ENCODE measurements at regions not wholly inside any gene's neighbourhood (a gene's known extent, or its start where the extent isn't known, plus 50 kb on each side); places are given as distances from the start of the nearest gene placed in this dataset.

- DNase-seq (ENCODE audit: low read depth), result no peak
These were observed 237.0 kb upstream of the TPM1 start for GRCh38 chr15:62805502-62805901.

GRCh38 chr15:62807539-62808130, 234.9 kb upstream of the TPM1 start:
- no peak for DNase-seq (ENCODE audit: low read depth)

DNA sequence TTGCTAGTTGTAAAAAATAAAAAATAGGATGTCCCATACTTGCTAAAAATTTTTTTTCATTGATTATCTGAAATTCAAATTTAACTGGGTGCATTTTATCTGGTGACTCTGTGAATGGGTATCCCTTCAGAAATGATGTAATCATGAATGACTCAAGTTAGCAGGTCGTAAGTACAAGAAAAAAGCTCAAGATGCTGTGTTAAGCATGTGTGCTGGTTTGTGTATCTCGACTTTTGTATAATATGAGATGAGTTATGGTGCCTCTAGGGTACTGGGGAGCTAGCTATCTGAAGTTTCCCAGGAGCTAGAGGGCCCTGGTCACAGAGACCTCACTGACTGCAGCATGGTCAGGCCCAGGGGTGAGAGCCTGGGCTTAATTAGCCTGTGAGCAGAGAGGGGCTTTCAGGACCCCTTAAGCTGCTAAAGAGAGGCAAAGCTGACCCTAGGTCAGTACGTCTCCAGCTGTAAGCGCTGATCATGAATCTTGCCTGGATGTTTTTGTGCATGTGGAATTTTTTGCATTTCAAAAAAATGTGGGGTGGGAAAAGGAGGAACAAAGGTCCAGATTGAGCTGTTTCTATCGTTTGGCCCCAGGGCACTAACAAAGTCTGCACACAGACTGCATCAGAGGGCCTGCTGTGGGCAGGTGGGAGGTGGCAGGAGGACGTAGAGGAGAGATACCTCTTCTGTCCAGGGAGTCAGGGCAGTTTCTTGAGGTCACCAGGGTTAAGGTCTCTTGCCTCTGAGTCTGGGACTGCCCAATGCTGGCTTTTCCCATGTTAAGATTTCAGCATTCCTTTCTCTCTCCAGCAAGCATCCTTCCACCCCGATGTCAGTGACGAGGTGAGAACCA, 233.2 kb upstream of the TPM1 start:
- peak; percentile 35 for DNase-seq (ENCODE audit: low read depth)

- no peak for DNase-seq (ENCODE audit: low read depth)
These were observed 232.6 kb upstream of the TPM1 start for GRCh38 chr15:62809968-62810260.

- DNase-seq (ENCODE audit: low read depth), result no peak
These were observed 230.1 kb upstream of the TPM1 start for GRCh38 chr15:62812515-62812835.

DNA sequence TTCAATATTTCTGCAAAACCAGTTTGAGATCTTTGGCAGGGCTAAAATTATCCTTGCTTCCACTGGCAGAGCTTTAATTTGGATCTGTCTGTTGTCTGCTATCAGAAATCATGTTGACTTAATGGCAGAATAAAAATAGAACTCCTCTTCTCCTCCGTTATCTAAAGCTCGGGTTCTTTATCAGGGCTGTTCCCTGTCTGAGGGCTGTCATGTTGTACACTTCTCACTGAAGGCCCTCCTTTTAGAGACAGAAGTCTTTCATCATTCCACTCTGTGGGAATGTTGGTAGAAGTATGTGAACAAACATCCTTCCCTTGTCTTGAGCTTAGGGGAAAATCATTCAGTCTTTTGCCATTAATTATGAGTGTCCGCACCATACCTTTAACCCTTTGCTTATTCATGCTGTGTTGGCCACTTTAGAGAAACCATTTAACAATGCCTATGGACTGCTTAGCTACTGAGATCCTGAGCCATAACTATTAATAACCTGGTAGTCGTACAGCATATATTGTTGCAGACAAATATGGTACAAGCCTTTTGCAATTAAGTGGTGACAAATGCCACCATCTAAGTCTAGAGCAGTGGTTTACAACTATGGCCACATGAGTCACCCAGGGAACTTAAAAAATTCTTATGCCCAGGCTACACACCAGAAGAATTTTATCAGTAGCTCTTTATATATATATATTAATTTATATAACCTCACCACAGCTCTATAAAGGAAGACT, 226.0 kb upstream of the TPM1 start:
- no peak for DNase-seq (ENCODE audit: low read depth)

DNA sequence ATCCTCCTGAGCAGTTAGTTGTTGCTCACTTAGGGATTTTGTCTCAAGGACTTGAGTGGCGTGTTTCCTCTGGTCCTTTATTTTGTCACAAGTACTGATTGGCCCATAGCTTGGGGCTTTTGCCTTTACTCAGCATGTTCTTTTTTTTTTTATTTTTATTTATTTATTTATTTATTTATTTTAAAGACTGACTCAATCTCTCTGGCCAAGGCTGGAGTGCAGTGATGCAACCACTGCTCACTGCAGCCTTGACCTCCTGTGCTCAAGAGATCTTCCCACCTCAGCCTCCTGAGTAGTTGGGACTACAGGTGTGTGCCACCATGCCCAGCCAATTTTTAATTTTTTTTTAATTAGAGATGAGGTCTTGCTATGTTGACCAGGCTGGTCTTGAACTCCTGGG, 223.9 kb upstream of the TPM1 start:
- no peak for DNase-seq (ENCODE audit: low read depth)

DNA sequence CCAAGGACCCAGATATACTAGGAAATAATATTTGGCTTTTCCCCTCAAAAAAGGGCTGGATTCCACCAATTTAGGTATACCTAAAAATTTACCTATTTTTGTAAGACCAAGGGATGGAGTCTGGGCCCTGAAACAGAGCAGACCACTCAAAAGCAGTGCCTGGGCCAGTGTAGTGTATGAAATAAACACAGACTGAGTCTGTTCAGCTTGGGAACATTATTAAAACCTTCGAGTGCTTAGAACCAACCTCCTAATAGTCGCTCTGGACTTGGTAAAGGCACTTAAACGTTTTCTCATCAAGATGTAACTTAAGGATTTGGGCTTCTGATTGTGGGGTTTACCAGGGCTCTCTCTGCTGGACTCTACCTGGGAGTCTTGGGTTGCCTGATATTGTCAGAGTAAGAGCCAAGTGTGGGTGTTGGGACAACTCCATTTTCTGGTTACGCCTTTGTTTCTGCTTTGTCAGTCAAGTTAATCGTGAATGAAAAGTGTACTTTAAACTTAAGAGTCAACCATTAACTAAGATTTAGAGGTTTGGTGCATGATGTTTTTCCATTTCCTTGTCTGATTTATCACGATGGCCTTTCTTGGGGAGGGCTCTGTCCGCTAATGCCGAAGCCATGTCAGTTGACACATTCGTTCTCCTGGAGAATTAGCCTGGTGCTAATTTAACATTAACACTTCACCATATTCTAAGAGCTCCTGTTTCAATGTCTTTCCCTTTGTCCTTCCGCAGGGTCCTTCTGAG, 221.0 kb upstream of the TPM1 start:
- no peak for DNase-seq (ENCODE audit: low read depth)

DNA sequence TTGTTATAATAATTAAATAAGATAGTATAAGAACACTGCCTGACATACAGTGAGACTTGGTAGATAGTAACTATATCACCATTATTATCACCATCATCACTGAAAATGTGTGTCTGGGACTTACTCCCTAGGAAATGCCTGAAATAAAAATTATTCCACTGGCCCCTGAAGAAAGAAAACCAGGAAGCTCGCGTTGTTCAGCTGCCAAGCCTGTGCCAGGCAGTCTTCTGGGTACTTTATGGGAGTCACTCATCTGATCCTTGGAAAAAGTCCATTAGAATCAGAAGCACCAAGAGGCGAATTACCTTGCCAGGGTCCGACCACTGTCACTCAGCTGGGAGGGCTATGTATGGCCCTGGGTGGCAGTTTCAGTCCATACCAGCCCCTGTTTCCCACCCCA, 220.3 kb upstream of the TPM1 start:
- DNase-seq (ENCODE audit: low read depth), result no peak

DNA sequence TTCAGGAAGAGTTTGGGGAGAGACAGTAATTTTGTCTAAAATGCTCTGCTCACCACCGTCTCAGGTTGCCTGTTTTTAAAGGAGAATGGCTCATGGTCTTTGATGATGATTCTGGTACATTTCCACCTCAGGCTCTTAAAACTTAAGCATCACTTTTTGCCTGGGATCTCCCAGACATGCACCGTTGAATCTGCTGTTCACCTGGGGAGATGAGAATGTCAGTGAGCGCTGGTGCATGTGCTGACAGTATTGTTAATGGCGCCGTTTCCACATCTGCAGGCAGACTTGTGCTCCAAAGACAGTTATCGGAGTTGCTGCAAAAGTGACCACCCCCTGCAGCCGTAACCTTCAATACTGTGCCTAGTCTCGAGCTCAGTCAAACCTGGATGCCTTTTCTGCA, 219.0 kb upstream of the TPM1 start:
- no peak for DNase-seq (ENCODE audit: low read depth)

- no peak for DNase-seq (ENCODE audit: low read depth)
These were observed 218.2 kb upstream of the TPM1 start for GRCh38 chr15:62824111-62825015.

DNA sequence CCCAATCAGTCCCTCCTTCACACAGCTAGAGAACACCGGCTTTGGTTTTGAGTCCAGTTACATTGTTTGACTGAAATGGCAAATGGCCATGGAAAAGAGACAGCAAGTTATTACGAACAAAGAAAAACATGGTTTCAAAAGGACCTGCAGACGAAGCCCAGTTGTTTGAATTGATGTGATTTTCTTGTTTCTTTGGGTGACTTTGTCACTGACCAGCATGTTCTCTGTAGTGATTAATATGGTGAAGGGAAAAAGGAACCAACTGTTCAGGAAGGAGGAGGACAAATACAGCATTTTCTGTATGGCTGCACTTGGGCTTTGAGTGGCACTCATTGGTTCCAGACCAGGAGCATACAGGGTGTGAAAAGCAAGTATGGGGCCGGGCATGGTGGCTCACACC, 217.4 kb upstream of the TPM1 start:
- DNase-seq (ENCODE audit: low read depth), result no peak

DNA sequence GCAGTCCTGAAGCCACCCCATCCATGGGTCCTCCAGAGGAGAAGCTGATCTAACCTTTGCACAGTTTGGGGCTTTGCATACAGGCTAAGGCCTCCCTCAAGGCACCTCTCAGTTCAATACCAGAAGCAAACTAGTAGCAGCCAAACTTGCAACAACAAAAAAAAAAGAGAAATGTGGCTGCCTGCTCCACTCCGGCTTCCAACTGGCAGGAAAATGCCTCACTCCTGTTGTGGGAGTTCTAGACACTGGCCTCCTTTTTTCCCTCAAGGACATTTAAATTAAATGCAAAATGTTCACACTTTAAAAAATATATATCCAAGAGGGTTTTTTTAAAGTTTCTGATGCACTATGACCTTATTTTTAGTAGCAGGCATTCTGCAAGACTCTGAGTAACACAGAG, 216.0 kb upstream of the TPM1 start:
- no peak for DNase-seq (ENCODE audit: low read depth)

GRCh38 chr15:62828364-62828763, 214.2 kb upstream of the TPM1 start:
- DNase-seq (ENCODE audit: low read depth), result no peak

GRCh38 chr15:62832231-62832630, 210.3 kb upstream of the TPM1 start:
- DNase-seq (ENCODE audit: low read depth), result no peak

DNA sequence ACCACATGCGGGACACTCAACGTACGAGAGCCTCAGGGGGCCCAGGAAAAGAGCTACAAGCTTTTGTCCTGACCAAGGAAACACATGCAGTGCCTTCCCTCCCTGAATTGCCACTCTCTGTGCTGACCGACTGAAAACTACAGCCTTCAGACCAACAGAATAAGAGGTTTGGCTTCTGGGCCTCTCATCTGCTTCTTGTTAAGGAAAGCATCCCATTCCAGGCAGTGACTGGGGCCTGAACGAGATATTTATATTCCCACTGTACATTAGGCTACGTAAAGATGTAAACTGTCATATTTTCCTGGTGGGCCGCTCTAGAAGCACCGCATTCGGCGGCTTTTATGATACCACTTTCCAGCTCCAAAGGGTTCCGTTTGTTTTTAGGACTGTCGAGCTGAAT, 208.9 kb upstream of the TPM1 start:
- no peak for DNase-seq (ENCODE audit: low read depth)

GRCh38 chr15:62834686-62835329, 207.7 kb upstream of the TPM1 start:
- DNase-seq (ENCODE audit: low read depth), result no peak

DNA sequence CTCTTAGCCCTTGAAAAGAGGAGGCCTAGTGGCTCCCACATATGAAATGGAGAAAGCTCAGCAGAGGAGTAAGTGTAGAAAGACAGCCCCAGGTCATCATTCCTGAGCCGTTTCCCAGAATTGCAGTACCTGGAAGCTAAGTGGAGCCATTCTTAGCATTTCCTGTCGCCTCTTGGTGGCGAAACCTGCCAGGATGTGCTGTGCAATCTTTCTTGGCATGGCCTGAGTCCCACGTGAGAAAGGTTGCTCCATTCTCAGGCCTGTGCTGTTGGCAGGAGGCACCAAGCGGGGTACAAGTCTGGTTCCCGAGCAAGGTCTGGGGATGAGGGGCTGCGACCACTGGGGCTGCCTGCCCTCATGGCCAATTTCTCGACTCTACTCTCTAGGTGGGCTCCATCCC, 207.2 kb upstream of the TPM1 start:
- no peak for DNase-seq (ENCODE audit: low read depth)

GRCh38 chr15:62835762-62836161, 206.8 kb upstream of the TPM1 start:
- no peak for DNase-seq (ENCODE audit: low read depth)

DNA sequence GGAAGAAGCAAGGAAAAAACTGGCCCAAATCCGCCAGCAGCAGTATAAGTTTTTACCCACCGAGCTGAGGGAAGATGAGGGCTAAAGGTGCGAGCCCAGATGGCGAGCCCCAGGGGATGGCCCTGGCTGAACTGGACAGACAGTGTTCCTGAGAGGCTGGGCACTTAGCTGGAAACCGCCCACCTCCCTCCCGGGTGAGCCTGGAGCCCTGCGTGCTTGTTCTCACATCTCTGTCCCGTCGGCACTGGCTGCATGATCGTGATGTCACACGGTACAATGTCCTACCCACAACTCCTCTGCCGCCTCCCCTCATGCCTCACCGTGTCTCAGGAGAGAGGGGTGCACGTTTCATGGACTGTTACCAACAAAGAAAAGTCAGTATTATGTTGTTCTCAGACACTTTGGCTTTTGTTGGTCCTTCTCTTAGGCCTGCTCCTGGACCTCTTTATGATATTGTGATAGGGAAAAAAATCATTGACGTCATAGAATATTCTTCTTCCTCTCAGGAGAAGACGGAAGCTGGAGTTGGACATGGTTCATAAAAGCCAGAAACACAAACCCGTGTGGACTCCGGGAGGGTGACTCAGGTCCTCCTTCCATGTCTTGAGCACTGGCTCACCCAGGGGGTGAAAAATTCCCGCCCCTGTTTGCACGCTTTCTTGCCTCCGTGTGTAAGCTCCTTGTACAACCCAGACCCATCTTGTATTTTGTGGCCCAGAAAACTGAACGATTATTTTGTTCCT, 201.8 kb upstream of the TPM1 start:
- no peak for DNase-seq (ENCODE audit: low read depth)

GRCh38 chr15:62841269-62841628, 201.3 kb upstream of the TPM1 start:
- no peak for DNase-seq (ENCODE audit: low read depth)

All from non-pigmented ciliary epithelial cell (primary cell).